Body of pancreas (tissue), 4 donors: ENCODE measurements at regions not wholly inside any gene's neighbourhood (a gene's known extent, or its start where the extent isn't known, plus 50 kb on each side); places are given as distances from the start of the nearest gene placed in this dataset.

Experiments
- POLR2A ChIP-seq, 3 donors: fragments of 450-650 bp; IDR thresholded peaks; one replicate each; pipeline ENCODE4 v1.6.1; 2016; ENCODE audit warnings: antibody characterized with exemption in 3 of 3, mild to moderate bottlenecking in 2 of 3
- TF ChIP-seq, protein P1 (sequence below), 7 experiments: fragments of 450-650 bp in 4 of 7; fragments of 200-600 bp in 3 of 7; sonication (generic) in 3 of 7; IDR thresholded peaks; one replicate each; pipeline ENCODE4 v1.5.1; 2016 to 2019; ENCODE audit warnings: antibody characterized with exemption in 7 of 7

DNA sequence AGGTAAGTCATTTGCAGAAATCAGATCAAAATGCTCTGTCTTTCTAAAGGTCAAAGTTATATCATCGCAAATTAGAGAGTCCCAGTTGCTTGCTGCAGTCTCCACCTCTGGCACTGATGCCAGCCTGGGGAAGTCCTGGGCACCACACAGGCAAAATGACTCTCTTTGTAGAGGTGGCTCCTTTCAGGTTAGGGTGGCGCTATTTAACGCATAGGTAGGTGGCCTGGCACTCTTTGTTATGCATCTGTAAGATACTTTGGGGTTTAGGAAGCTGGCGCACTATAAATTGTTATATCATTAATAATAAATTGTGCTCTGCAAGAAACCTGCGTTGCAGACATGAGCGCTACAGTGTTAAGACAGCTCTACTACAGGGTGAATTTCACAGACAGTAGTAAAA is 268.5 kb downstream of the ICOS start:
- TF ChIP-seq, protein P1, sequence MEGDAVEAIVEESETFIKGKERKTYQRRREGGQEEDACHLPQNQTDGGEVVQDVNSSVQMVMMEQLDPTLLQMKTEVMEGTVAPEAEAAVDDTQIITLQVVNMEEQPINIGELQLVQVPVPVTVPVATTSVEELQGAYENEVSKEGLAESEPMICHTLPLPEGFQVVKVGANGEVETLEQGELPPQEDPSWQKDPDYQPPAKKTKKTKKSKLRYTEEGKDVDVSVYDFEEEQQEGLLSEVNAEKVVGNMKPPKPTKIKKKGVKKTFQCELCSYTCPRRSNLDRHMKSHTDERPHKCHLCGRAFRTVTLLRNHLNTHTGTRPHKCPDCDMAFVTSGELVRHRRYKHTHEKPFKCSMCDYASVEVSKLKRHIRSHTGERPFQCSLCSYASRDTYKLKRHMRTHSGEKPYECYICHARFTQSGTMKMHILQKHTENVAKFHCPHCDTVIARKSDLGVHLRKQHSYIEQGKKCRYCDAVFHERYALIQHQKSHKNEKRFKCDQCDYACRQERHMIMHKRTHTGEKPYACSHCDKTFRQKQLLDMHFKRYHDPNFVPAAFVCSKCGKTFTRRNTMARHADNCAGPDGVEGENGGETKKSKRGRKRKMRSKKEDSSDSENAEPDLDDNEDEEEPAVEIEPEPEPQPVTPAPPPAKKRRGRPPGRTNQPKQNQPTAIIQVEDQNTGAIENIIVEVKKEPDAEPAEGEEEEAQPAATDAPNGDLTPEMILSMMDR (IDR thresholded peaks at IDR 0.05): no peak
- TF ChIP-seq POLR2A (IDR thresholded peaks at IDR 0.05): no peak
